ENCODE measurements at regions not wholly inside any gene's neighbourhood (a gene's known extent, or its start where the extent isn't known, plus 50 kb on each side); places are given as distances from the start of the nearest gene placed in this dataset.
"Not testable (repeated sequence)": the region's sequence is repeated elsewhere in the genome, so short reads cannot be mapped to it uniquely, and the experiment has no call there.

- not testable (repeated sequence) for TF ChIP-seq IRF1 (CRISPR knock-in tag; IDR thresholded peaks at IDR 0.05; ENCODE audit: low read depth); RELA (CRISPR knock-in tag; IDR thresholded peaks at IDR 0.05); CTCF (CRISPR knock-in tag; IDR thresholded peaks at IDR 0.05); ZNF333 (CRISPR knock-in tag; IDR thresholded peaks at IDR 0.05; ENCODE audit: borderline replicate concordance); CEBPB (IDR thresholded peaks at IDR 0.05; ENCODE audit: borderline replicate concordance, low read depth, low read length); UBTF (CRISPR knock-in tag; IDR thresholded peaks at IDR 0.05); SALL2 (CRISPR knock-in tag; IDR thresholded peaks at IDR 0.05); MED1 (CRISPR knock-in tag; IDR thresholded peaks at IDR 0.05); RXRA (CRISPR knock-in tag; IDR thresholded peaks at IDR 0.05); ZNF788 (CRISPR knock-in tag; IDR thresholded peaks at IDR 0.05; ENCODE audit: borderline replicate concordance)
Measured at GRCh38 chr10:123371626-123372025, 217.4 kb downstream of the BUB3 start.

All from HepG2 (cell line).